ENCODE measurements at regions not wholly inside any gene's neighbourhood (a gene's known extent, or its start where the extent isn't known, plus 50 kb on each side); places are given as distances from the start of the nearest gene placed in this dataset.

DNA sequence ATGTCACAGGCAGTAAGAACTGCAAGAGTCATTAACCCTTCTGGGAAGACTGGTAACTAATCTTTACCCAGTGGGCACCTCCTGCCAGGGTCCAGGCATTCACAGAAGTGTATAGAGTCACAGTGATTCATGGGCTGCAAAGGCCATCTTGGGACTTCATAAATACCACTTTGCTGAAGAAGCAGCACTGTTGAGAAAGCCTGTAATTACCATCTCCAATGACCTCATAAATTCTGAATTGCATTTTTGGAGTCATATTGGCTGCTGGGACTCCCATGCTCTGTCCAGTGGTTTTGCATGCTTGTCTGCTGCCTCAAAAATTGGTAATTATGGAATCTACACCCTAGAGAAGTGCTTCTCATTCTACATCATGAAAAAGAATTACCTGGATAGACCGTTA, 837.2 kb downstream of the NTRK3 start:
- no peak for TF ChIP-seq POLR2A (IDR thresholded peaks at IDR 0.05; ENCODE audit: low read depth, low read length)
- TF ChIP-seq SPI1 (IDR thresholded peaks at IDR 0.05; ENCODE audit: low read depth, low read length) = no peak
- no peak for TF ChIP-seq POLR2AphosphoS5 (IDR thresholded peaks at IDR 0.05; ENCODE audit: low read depth, low read length)
